Activated naive CD4-positive, alpha-beta T cell treated with anti-CD3 and anti-CD28 coated beads, Interleukin-2, amount 50 U/mL, for 72 hours (primary cell): ENCODE measurements at regions not wholly inside any gene's neighbourhood (a gene's known extent, or its start where the extent isn't known, plus 50 kb on each side); places are given as distances from the start of the nearest gene placed in this dataset.

Source experiments
- ATAC-seq, 2 donors: fragments of 150-1000 bp; cut with Tn5 transposase; 2 replicates each; pipeline ENCODE4 v1.10.0; 2021; ENCODE audit warnings: mild to moderate bottlenecking in 2 of 2, moderate library complexity in 2 of 2
- DNase-seq, 2 donors: peaks; one replicate each; pipeline ENCODE4 v3.0.0; 2021 to 2022; ENCODE audit warnings: low spot score in 2 of 2
- H3K27ac Mint-ChIP-seq, 2 donors: one replicate each; pipeline ENCODE4 v1.8.0; 2022; ENCODE audit warnings: mild to moderate bottlenecking in 2 of 2, mixed read lengths in 2 of 2
- H3K36me3 Mint-ChIP-seq, 2 donors: one replicate each; pipeline ENCODE4 v1.8.0; 2022; ENCODE audit warnings: mixed read lengths in 2 of 2
- H3K9me3 Mint-ChIP-seq, 2 donors: one replicate each; pipeline ENCODE4 v1.8.0; 2022; ENCODE audit warnings: mixed read lengths in 2 of 2

GRCh38 chr1:219277304-219278105, 103.8 kb downstream of the LYPLAL1 start:
- Mint-ChIP-seq H3K27ac (no peak overlapping the region), H3K36me3 (no peaks in the 10 kb centered on the region)
- no peak for DNase-seq

GRCh38 chr1:219276049-219276738, 102.5 kb downstream of the LYPLAL1 start:
- peaks cover 0 to 10% of the 10 kb centered on the region in 2 donors for H3K36me3 Mint-ChIP-seq
- no peak for DNase-seq
- H3K27ac Mint-ChIP-seq = no peak overlapping the region
- no peak for ATAC-seq
- H3K9me3 Mint-ChIP-seq = peaks cover 0 to 7% of the 10 kb centered on the region in 2 donors

More at GRCh38 chr1:219277304-219278105, 103.8 kb downstream of the LYPLAL1 start:
- peaks cover 0 to 7% of the 10 kb centered on the region in 2 donors for H3K9me3 Mint-ChIP-seq
- no peak for ATAC-seq

GRCh38 chr1:219273088-219273686, 99.5 kb downstream of the LYPLAL1 start:
- H3K36me3 Mint-ChIP-seq = peaks cover 0 to 10% of the 10 kb centered on the region in 2 donors
- peaks cover 0 to 7% of the 10 kb centered on the region in 2 donors for H3K9me3 Mint-ChIP-seq
- ATAC-seq (no peak), DNase-seq (no peak)
- no peak overlapping the region for H3K27ac Mint-ChIP-seq

GRCh38 chr1:219271818-219272535, 98.3 kb downstream of the LYPLAL1 start:
- H3K36me3 Mint-ChIP-seq = peaks cover 0 to 10% of the 10 kb centered on the region in 2 donors
- H3K27ac Mint-ChIP-seq = no peak overlapping the region
- no peak for ATAC-seq
- DNase-seq = no peak
- H3K9me3 Mint-ChIP-seq = peaks cover 0 to 7% of the 10 kb centered on the region in 2 donors

- DNase-seq (no peak), ATAC-seq (no peak)
- H3K27ac Mint-ChIP-seq = no peak overlapping the region
- peaks cover 0 to 10% of the 10 kb centered on the region in 2 donors for H3K36me3 Mint-ChIP-seq
- H3K9me3 Mint-ChIP-seq = no peaks in the 10 kb centered on the region
Measured at GRCh38 chr1:219269171-219269570, 95.5 kb downstream of the LYPLAL1 start.

- no peak for ATAC-seq
- no peak for DNase-seq
- H3K36me3 Mint-ChIP-seq = peaks cover 0 to 24% of the 10 kb centered on the region in 2 donors
Measured at GRCh38 chr1:219266524-219266923, 92.8 kb downstream of the LYPLAL1 start.

GRCh38 chr1:219265026-219265515, 91.4 kb downstream of the LYPLAL1 start:
- H3K27ac Mint-ChIP-seq = no peak overlapping the region
- H3K36me3 Mint-ChIP-seq = peaks cover 0 to 25% of the 10 kb centered on the region in 2 donors
- peaks cover 12 to 16% of the 10 kb centered on the region in 2 donors for H3K9me3 Mint-ChIP-seq
- ATAC-seq (no peak), DNase-seq (no peak)

More at GRCh38 chr1:219266524-219266923, 92.8 kb downstream of the LYPLAL1 start:
- Mint-ChIP-seq H3K27ac (no peak overlapping the region), H3K9me3 (peaks cover 11% of the 10 kb centered on the region in 2 donors)

GRCh38 chr1:219264561-219264960, 90.9 kb downstream of the LYPLAL1 start:
- peaks cover 12 to 16% of the 10 kb centered on the region in 2 donors for H3K9me3 Mint-ChIP-seq
- no peak overlapping the region for H3K27ac Mint-ChIP-seq
- DNase-seq = no peak
- ATAC-seq = no peak
- peaks cover 0 to 25% of the 10 kb centered on the region in 2 donors for H3K36me3 Mint-ChIP-seq
